Colonic mucosa (tissue), 4 donors: ENCODE measurements at regions not wholly inside any gene's neighbourhood (a gene's known extent, or its start where the extent isn't known, plus 50 kb on each side); places are given as distances from the start of the nearest gene placed in this dataset.

ENCODE experiments used
- DNase-seq: peaks from one replicate; pipeline ENCODE4 v3.0.0-alpha.2; 2020
- H3K27ac ChIP-seq: fragments of 200-600 bp; one replicate; pipeline ENCODE4 v1.8.0; 2021
- H3K27me3 ChIP-seq: fragments of 200-600 bp; one replicate; pipeline ENCODE4 v1.8.0; 2021
- H3K36me3 ChIP-seq: fragments of 200-600 bp; one replicate; pipeline ENCODE4 v1.8.0; 2021
- H3K4me1 ChIP-seq: fragments of 200-600 bp; one replicate; pipeline ENCODE4 v1.8.0; 2021; ENCODE audit warnings: mild to moderate bottlenecking
- H3K4me3 ChIP-seq: fragments of 200-600 bp; one replicate; pipeline ENCODE4 v1.8.0; 2021
- H3K9ac ChIP-seq, 2 donors: one replicate each; pipeline ENCODE4 v1.7.0; 2013; ENCODE audit warnings: control low read depth in 2 of 2, low read depth in 2 of 2, low read length in 2 of 2
- H3K9me3 ChIP-seq: fragments of 200-600 bp; one replicate; pipeline ENCODE4 v1.8.0; 2021
- CTCF ChIP-seq: fragments of 200-600 bp; IDR thresholded peaks from one replicate; pipeline ENCODE4 v1.8.0; 2022; ENCODE audit warnings: antibody characterized with exemption, mild to moderate bottlenecking
- intact Hi-C: fragments of 100-400 bp; cut with DNase I; formaldehyde crosslinking; loops from one replicate; pipeline ENCODE4 v1.14.1; 2022
- donor health status: healthy.
- donor health status: DM: no; HTN: no; CAD: no.
- donor health status: DM: no; HTN: no; CAD: no.

GRCh38 chr20:40176098-40176841 is 512.8 kb downstream of the MAFB start:
- TF ChIP-seq CTCF = no peak
- H3K4me1 ChIP-seq = no peaks in the 10 kb centered on the region
- no peaks in the 10 kb centered on the region for H3K36me3 ChIP-seq
- H3K27me3 ChIP-seq = no peaks in the 10 kb centered on the region
- no peak for DNase-seq
- no peak overlapping the region for H3K4me3 ChIP-seq
- intact Hi-C loops = no loop called here
- no peaks in the 10 kb centered on the region for H3K9me3 ChIP-seq
- H3K9ac ChIP-seq = no peak overlapping the region
- no peak overlapping the region for H3K27ac ChIP-seq

- no peak for TF ChIP-seq CTCF
- H3K36me3 ChIP-seq = no peaks in the 10 kb centered on the region
- H3K27me3 ChIP-seq = no peaks in the 10 kb centered on the region
- intact Hi-C loops = no loop called here
- no peak overlapping the region for H3K9ac ChIP-seq
- no peak overlapping the region for H3K27ac ChIP-seq
- H3K9me3 ChIP-seq = no peaks in the 10 kb centered on the region
- H3K4me3 ChIP-seq = no peak overlapping the region
- DNase-seq = no peak
- H3K4me1 ChIP-seq = no peaks in the 10 kb centered on the region
Observed at GRCh38 chr20:40175296-40175695, 513.7 kb downstream of the MAFB start.

GRCh38 chr20:40173872-40174271 is 515.2 kb downstream of the MAFB start:
- no peak overlapping the region for H3K9ac ChIP-seq
- no peak overlapping the region for H3K27ac ChIP-seq
- intact Hi-C loops = no loop called here
- TF ChIP-seq CTCF = no peak
- DNase-seq = no peak
- H3K4me1 ChIP-seq = no peaks in the 10 kb centered on the region
- no peaks in the 10 kb centered on the region for H3K36me3 ChIP-seq
- H3K9me3 ChIP-seq = no peaks in the 10 kb centered on the region
- H3K27me3 ChIP-seq = no peaks in the 10 kb centered on the region
- H3K4me3 ChIP-seq = no peak overlapping the region

GRCh38 chr20:40168981-40169620 is 519.9 kb downstream of the MAFB start:
- no peak for DNase-seq
- Histone ChIP-seq H3K27ac (no peak overlapping the region), H3K27me3 (no peaks in the 10 kb centered on the region), H3K4me1 (no peaks in the 10 kb centered on the region), H3K9ac (no peak overlapping the region), H3K9me3 (no peaks in the 10 kb centered on the region), H3K36me3 (no peaks in the 10 kb centered on the region), H3K4me3 (no peak overlapping the region)
- intact Hi-C loops = no loop called here
- no peak for TF ChIP-seq CTCF

- Histone ChIP-seq H3K27ac (no peak overlapping the region), H3K4me1 (no peaks in the 10 kb centered on the region), H3K9ac (no peak overlapping the region), H3K27me3 (no peaks in the 10 kb centered on the region), H3K4me3 (no peak overlapping the region), H3K9me3 (no peaks in the 10 kb centered on the region), H3K36me3 (no peaks in the 10 kb centered on the region)
- no peak for DNase-seq
- intact Hi-C loops = no loop called here
- no peak for TF ChIP-seq CTCF
Observed at GRCh38 chr20:40161391-40161790, 527.6 kb downstream of the MAFB start.
